IMR-90 (cell line): ENCODE measurements at regions not wholly inside any gene's neighbourhood (a gene's known extent, or its start where the extent isn't known, plus 50 kb on each side); places are given as distances from the start of the nearest gene placed in this dataset.

ENCODE experiments used
- ATAC-seq: fragments of 200-7000 bp; cut with Tn5 transposase; 2 replicates; pipeline ENCODE4 v1.9.1; 2020; ENCODE audit warnings: low read depth, mild to moderate bottlenecking, moderate library complexity
- BruUV-seq: library from RNA; stranded (reverse); fragments of 400-500 nt; replicated peaks from 2 replicates; lab custom pipeline; 2021; lab: Mats Ljungman, UMichigan
- CTCF ChIA-PET: fragments of 300-600 bp; formaldehyde crosslinking; extraction: SDS; loops from one replicate; lab custom pipeline; 2021; ENCODE audit warnings: antibody characterized with exemption; lab: Yijun Ruan, JAX
- POLR2A ChIA-PET: fragments of 300-600 bp; sonication (Branson Sonifier 250); formaldehyde crosslinking; loops from one replicate; lab custom pipeline; 2022; ENCODE audit warnings: antibody characterized with exemption; ENCODE audit not compliant: unreplicated experiment; lab: Charles Lee
- DNase-seq: peaks from one replicate; pipeline ENCODE4 v3.0.0; 2013
- H2AFZ ChIP-seq: replicated peaks from 2 replicates; pipeline ENCODE3; 2013; ENCODE audit warnings: low read length, mild to moderate bottlenecking; ENCODE audit not compliant: poor library complexity
- H2AK5ac ChIP-seq: 2 replicates; pipeline ENCODE4 v1.6.1; 2013; ENCODE audit warnings: low read depth, low read length, inconsistent platforms
- H2AK9ac ChIP-seq: replicated peaks from 2 replicates; pipeline ENCODE3; 2013; ENCODE audit warnings: mild to moderate bottlenecking, low read depth, low read length, moderate library complexity; ENCODE audit not compliant: poor library complexity
- H2BK120ac ChIP-seq: 2 replicates; pipeline ENCODE4 v1.6.1; 2013; ENCODE audit warnings: low read depth, low read length, inconsistent platforms
- H2BK15ac ChIP-seq: 3 replicates; pipeline ENCODE4 v1.6.1; 2013; ENCODE audit warnings: low read depth, low read length, inconsistent platforms
- H2BK20ac ChIP-seq: 2 replicates; pipeline ENCODE4 v1.6.1; 2013; ENCODE audit warnings: low read depth, mild to moderate bottlenecking, inconsistent platforms, low read length, moderate library complexity
- H2BK5ac ChIP-seq: 2 replicates; pipeline ENCODE4 v1.6.1; 2013; ENCODE audit warnings: mild to moderate bottlenecking, low read depth, low read length, inconsistent platforms; ENCODE audit not compliant: poor library complexity, severe bottlenecking
- H3K14ac ChIP-seq: replicated peaks from 2 replicates; pipeline ENCODE4 v1.6.1; 2013; ENCODE audit warnings: low read depth, low read length, inconsistent platforms
- H3K18ac ChIP-seq: 2 replicates; pipeline ENCODE4 v1.6.1; 2013; ENCODE audit warnings: low read depth, low read length, control low read depth
- H3K23ac ChIP-seq: 2 replicates; pipeline ENCODE4 v1.6.1; 2013; ENCODE audit warnings: low read depth, low read length, inconsistent platforms
- H3K27ac ChIP-seq: 2 replicates; pipeline ENCODE4 v1.5.1; 2013; ENCODE audit warnings: mild to moderate bottlenecking, control low read depth, low read length; ENCODE audit not compliant: insufficient read depth
- H3K27me3 ChIP-seq: 2 replicates; pipeline ENCODE4 v1.6.1; 2013; ENCODE audit warnings: low read length; ENCODE audit not compliant: control insufficient read depth, insufficient read depth
- H3K36me3 ChIP-seq: 2 replicates; pipeline ENCODE4 v1.6.1; 2013; ENCODE audit warnings: low read length, mixed read lengths; ENCODE audit not compliant: control insufficient read depth, insufficient read depth
- H3K4ac ChIP-seq: 2 replicates; pipeline ENCODE4 v1.6.1; 2013; ENCODE audit warnings: low read depth, low read length, inconsistent platforms
- H3K4me1 ChIP-seq: 2 replicates; pipeline ENCODE4 v1.6.1; 2013; ENCODE audit warnings: low read length, mixed read lengths; ENCODE audit not compliant: control insufficient read depth, insufficient read depth
- H3K4me2 ChIP-seq: 2 replicates; pipeline ENCODE4 v1.6.1; 2013; ENCODE audit warnings: low read depth, mild to moderate bottlenecking, control low read depth, low read length, moderate library complexity
- H3K4me3 ChIP-seq: 2 replicates; pipeline ENCODE4 v1.5.1; 2013; ENCODE audit warnings: low read depth, mild to moderate bottlenecking, control low read depth, low read length, moderate library complexity; ENCODE audit not compliant: insufficient read depth
- H3K56ac ChIP-seq: 2 replicates; pipeline ENCODE4 v1.6.1; 2013; ENCODE audit warnings: low read length, inconsistent platforms; ENCODE audit not compliant: insufficient read depth; ENCODE audit errors: extremely low read depth
- H3K79me1 ChIP-seq, 2 experiments: 2 replicates each; pipeline ENCODE4 v1.6.1; 2013; ENCODE audit warnings: low read length in 2 of 2, inconsistent platforms in 1 of 2, low read depth in 1 of 2
- H3K9ac ChIP-seq: 2 replicates; pipeline ENCODE4 v1.6.1; 2013; ENCODE audit warnings: low read depth, low read length, control low read depth
- H3K9me1 ChIP-seq: 2 replicates; pipeline ENCODE4 v1.6.1; 2013; ENCODE audit warnings: low read length, inconsistent platforms; ENCODE audit not compliant: insufficient read depth
- H3K9me3 ChIP-seq: 2 replicates; pipeline ENCODE4 v1.6.1; 2013; ENCODE audit warnings: low read length; ENCODE audit not compliant: control insufficient read depth, insufficient read depth
- H4K20me1 ChIP-seq: 2 replicates; pipeline ENCODE4 v1.6.1; 2013; ENCODE audit warnings: low read length, inconsistent platforms; ENCODE audit not compliant: insufficient read depth
- H4K5ac ChIP-seq: 2 replicates; pipeline ENCODE4 v1.6.1; 2013; ENCODE audit warnings: mild to moderate bottlenecking, low read depth, low read length, control low read depth
- H4K8ac ChIP-seq, 2 experiments: 2 replicates each; pipeline ENCODE4 v1.6.1; 2013; ENCODE audit warnings: low read depth in 2 of 2, low read length in 2 of 2, control low read depth in 1 of 2, inconsistent platforms in 1 of 2
- H4K91ac ChIP-seq: 2 replicates; pipeline ENCODE4 v1.6.1; 2013; ENCODE audit warnings: low read depth, low read length, inconsistent platforms; ENCODE audit not compliant: insufficient read depth
- BHLHE40 ChIP-seq: fragments of 150-350 bp; IDR thresholded peaks from 2 replicates; pipeline ENCODE4 v1.6.1; 2016; ENCODE audit warnings: mild to moderate bottlenecking, low read depth, low read length
- CEBPB ChIP-seq: IDR thresholded peaks from 2 replicates; pipeline ENCODE4 v1.6.1; 2012; ENCODE audit warnings: low read depth, low read length, improper control_type of control experiment
- MAFK ChIP-seq: IDR thresholded peaks from 2 replicates; pipeline ENCODE4 v1.6.1; 2012; ENCODE audit warnings: low read depth, low read length, improper control_type of control experiment
- MAZ ChIP-seq: IDR thresholded peaks from 2 replicates; pipeline ENCODE4 v1.6.1; 2012; ENCODE audit warnings: low read depth, mild to moderate bottlenecking, low read length, improper control_type of control experiment, moderate library complexity, borderline replicate concordance
- MXI1 ChIP-seq: IDR thresholded peaks from 2 replicates; pipeline ENCODE4 v1.6.1; 2012; ENCODE audit warnings: low read depth, mild to moderate bottlenecking, low read length, moderate library complexity, borderline replicate concordance
- POLR2A ChIP-seq: IDR thresholded peaks from 2 replicates; pipeline ENCODE4 v1.6.1; 2012; ENCODE audit warnings: mild to moderate bottlenecking, low read depth, low read length
- RCOR1 ChIP-seq: IDR thresholded peaks from 2 replicates; pipeline ENCODE4 v1.6.1; 2012; ENCODE audit warnings: mild to moderate bottlenecking, low read length, improper control_type of control experiment; ENCODE audit not compliant: insufficient replicate concordance
- RFX5 ChIP-seq: IDR thresholded peaks from 2 replicates; pipeline ENCODE4 v1.8.0; 2012; ENCODE audit warnings: low read depth, mild to moderate bottlenecking, low read length, moderate library complexity
- WGBS, 2 experiments: methylation state at CpG; one replicate each; pipeline versions ENCODE4 v1.1.5 to v1.1.7; 2013; ENCODE audit warnings: missing lambda C conversion rate in 2 of 2; ENCODE audit not compliant: insufficient read length in 1 of 2; ENCODE audit errors: extremely low coverage in 2 of 2; 5-methylcytosine and 5-hydroxymethylcytosine counted together
- dilution Hi-C: fragments of 300-500 bp; cut with HindIII; formaldehyde crosslinking; loops from one replicate; pipeline ENCODE4 v1.14.3; 2018; ENCODE audit warnings: low sequenced_read_pairs; ENCODE audit not compliant: unreplicated experiment
- in situ Hi-C: fragments of 300-500 bp; cut with MboI; formaldehyde crosslinking; loops from 3 replicates; pipeline ENCODE4 v1.14.3; 2019; ENCODE audit warnings: low sequenced_read_pairs, inconsistent platforms, mixed read lengths
- intact Hi-C: fragments of 100-400 bp; cut with micrococcal nuclease; formaldehyde crosslinking; loops from 2 replicates; pipeline ENCODE4 v1.10.0; 2022
- TF ChIP-seq, protein P1 (sequence below): fragments of 150-350 bp; IDR thresholded peaks from 2 replicates; pipeline ENCODE4 v1.6.1; 2016; ENCODE audit warnings: low read depth, mild to moderate bottlenecking, low read length, moderate library complexity, borderline replicate concordance

DNA sequence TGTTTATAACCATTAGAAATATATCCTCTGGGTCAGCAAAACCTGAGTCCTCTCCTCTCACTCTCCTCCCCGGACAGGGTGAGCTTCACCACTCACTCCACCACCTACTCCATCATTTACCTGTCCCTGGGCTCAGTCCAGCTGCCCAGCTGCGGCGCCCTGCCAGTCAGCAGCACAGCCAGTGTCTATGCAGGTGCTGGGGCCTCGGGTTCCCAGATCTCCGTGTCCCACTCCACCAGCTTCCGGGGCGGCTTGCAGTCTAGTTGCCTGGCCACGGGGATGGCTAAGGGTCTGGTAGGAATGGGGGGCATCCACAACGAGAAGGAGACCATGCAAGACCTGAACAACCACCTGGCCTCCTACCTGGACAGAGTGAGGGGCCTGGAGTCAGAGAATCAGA lies 662.2 kb upstream of the ACTRT1 start:
- TF ChIP-seq MXI1 (no peak), CEBPB (no peak), RFX5 (no peak), BHLHE40 (no peak), POLR2A (no peak), MAFK (no peak), MAZ (no peak), RCOR1 (no peak)
- TF ChIP-seq, protein P1, sequence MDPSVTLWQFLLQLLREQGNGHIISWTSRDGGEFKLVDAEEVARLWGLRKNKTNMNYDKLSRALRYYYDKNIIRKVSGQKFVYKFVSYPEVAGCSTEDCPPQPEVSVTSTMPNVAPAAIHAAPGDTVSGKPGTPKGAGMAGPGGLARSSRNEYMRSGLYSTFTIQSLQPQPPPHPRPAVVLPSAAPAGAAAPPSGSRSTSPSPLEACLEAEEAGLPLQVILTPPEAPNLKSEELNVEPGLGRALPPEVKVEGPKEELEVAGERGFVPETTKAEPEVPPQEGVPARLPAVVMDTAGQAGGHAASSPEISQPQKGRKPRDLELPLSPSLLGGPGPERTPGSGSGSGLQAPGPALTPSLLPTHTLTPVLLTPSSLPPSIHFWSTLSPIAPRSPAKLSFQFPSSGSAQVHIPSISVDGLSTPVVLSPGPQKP = no peak
- no peak overlapping the region for H2BK5ac ChIP-seq
- no peaks in the 10 kb centered on the region for H3K79me1 ChIP-seq
- no peaks in the 10 kb centered on the region for H3K36me3 ChIP-seq
- no peak overlapping the region for H3K23ac ChIP-seq
- H3K9ac ChIP-seq = no peak overlapping the region
- in situ Hi-C loops (no loop called here), intact Hi-C loops (no loop called here), dilution Hi-C loops (no loop called here)
- H3K4me2 ChIP-seq = no peak overlapping the region
- H4K5ac ChIP-seq = no peak overlapping the region
- H3K9me1 ChIP-seq = no peaks in the 10 kb centered on the region
- ATAC-seq (no peak), DNase-seq (no peak)
- H2AK5ac ChIP-seq = no peak overlapping the region
- H2AFZ ChIP-seq = no peak overlapping the region
- no peak overlapping the region for H2AK9ac ChIP-seq
- ChIA-PET CTCF (no interaction called here), POLR2A (no interaction called here)
- no peaks in the 10 kb centered on the region for H3K27me3 ChIP-seq
- H2BK120ac ChIP-seq = no peak overlapping the region
- no peak overlapping the region for H3K14ac ChIP-seq
- H3K4ac ChIP-seq = no peak overlapping the region
- no peak overlapping the region for H2BK20ac ChIP-seq
- H4K91ac ChIP-seq = no peak overlapping the region
- H3K4me3 ChIP-seq = no peak overlapping the region
- H3K4me1 ChIP-seq = no peaks in the 10 kb centered on the region
- 33% methylated on average over 1 of the region's 9 CpGs; no CpG with 5 or more reads in 1 of the 2 experiments for WGBS, 2 experiments
- no peak overlapping the region for H4K8ac ChIP-seq
- H3K27ac ChIP-seq = no peak overlapping the region
- H3K56ac ChIP-seq = no peak overlapping the region
- no peaks in the 10 kb centered on the region; the same call in 1 of the 2 replicates for H3K9me3 ChIP-seq
- no peak overlapping the region for H3K18ac ChIP-seq
- H4K20me1 ChIP-seq = no peaks in the 10 kb centered on the region
- no peak overlapping the region for H2BK15ac ChIP-seq
- no TSS peak for BruUV-seq
